ENCODE measurements at regions not wholly inside any gene's neighbourhood (a gene's known extent, or its start where the extent isn't known, plus 50 kb on each side); places are given as distances from the start of the nearest gene placed in this dataset.

DNA sequence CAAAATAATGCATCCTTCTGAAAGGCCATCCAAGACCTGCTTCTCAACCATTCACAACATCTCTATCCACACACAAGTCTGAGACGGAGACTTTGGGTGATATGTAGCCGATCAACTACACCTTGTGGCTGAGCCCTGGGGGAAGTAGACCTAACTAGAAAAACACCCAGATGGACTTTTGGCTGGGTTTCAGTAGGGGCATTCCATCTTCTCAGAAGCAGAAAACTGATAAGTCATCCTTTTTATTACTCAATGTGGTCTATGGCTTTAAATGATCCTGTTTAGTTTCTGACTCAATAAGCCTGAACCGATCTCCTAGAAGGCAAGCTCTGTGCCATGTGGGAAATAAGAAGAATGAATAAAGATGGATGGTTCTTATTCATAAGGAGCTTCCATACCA is 82.5 kb upstream of the AFF2 start:
- H3K9me3 Mint-ChIP-seq = no peaks in the 10 kb centered on the region
- H3K27me3 Mint-ChIP-seq = no peaks in the 10 kb centered on the region
- no peaks in the 10 kb centered on the region for H3K4me1 Mint-ChIP-seq
- H3K4me3 Mint-ChIP-seq = no peak overlapping the region
- CTCF ChIA-PET = no interaction called here
- no peak for DNase-seq
- H3K27ac Mint-ChIP-seq = no peak overlapping the region
- H3K36me3 Mint-ChIP-seq = no peaks in the 10 kb centered on the region

DNA sequence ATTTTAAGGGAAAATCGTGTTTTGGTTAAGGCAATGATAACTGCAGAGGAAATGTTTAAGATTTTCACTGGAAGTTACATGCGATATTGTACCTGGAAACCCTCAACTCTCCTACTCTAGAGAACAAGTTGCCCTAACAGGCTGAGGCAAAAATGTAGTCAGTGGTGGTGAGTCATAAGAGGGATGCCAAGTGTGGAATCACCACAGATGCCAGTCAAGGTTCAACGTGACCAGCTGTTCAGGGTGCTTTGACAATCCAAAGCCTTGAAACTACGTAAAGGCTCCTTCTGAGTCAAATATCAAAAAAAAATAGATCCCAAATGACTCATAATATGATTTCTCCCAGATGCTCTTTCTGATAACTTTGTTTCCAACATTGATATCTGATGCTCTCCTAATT is 77.9 kb upstream of the AFF2 start:
- Mint-ChIP-seq H3K36me3 (no peaks in the 10 kb centered on the region), H3K4me3 (no peak overlapping the region), H3K27ac (no peak overlapping the region), H3K27me3 (no peaks in the 10 kb centered on the region), H3K9me3 (no peaks in the 10 kb centered on the region), H3K4me1 (no peaks in the 10 kb centered on the region)
- CTCF ChIA-PET = no interaction called here
- DNase-seq = no peak

DNA sequence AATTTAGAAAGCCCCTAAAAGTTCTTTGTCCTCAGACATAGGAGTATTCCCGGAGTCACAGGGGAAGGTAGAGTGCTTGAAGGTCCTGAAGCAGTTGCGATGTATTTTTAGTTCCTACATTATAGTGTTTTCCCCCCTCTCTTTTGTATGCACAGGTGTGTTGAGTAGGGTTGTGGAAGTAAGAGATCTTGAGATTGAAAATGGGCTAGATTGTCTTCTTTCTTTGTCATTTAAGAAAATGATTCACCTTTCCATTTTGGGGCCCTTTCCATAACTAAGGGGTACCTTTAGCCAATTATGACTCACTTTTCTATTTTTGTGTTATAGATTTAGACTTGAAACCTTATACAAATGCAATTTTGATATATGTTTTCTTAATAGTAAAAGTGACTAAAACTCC is 75.8 kb upstream of the AFF2 start:
- Mint-ChIP-seq H3K27me3 (no peaks in the 10 kb centered on the region), H3K36me3 (no peaks in the 10 kb centered on the region)
- DNase-seq = no peak

DNA sequence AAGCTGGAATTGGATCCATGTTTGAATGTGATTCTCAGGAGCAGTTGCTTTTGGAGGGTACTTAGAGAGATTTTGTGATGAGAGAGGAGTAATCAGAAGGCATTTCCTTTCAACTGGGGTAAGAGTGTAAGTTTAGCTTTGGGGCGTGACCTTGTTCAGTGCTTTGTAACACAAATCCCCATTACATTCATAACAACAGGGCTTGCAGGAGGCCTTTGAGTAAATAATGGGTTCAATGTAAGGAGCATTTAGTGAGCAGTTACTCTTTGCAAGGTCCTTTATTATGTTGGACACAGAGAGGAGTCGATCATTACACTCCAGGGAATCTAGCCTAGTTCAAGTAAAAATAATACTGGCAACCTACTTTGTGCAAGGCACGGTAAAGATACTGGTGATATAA is 74.0 kb upstream of the AFF2 start:
- H3K9me3 Mint-ChIP-seq = no peaks in the 10 kb centered on the region
- CTCF ChIA-PET = no interaction called here
- no peaks in the 10 kb centered on the region for H3K36me3 Mint-ChIP-seq
- no peaks in the 10 kb centered on the region for H3K4me1 Mint-ChIP-seq
- DNase-seq = no peak
- H3K4me3 Mint-ChIP-seq = no peak overlapping the region
- no peak overlapping the region for H3K27ac Mint-ChIP-seq
- H3K27me3 Mint-ChIP-seq = no peaks in the 10 kb centered on the region

More for the DNA sequence above, 75.8 kb upstream of the AFF2 start:
- no peaks in the 10 kb centered on the region for H3K9me3 Mint-ChIP-seq
- no peaks in the 10 kb centered on the region for H3K4me1 Mint-ChIP-seq
- CTCF ChIA-PET = no interaction called here
- H3K4me3 Mint-ChIP-seq = no peak overlapping the region
- H3K27ac Mint-ChIP-seq = no peak overlapping the region

DNA sequence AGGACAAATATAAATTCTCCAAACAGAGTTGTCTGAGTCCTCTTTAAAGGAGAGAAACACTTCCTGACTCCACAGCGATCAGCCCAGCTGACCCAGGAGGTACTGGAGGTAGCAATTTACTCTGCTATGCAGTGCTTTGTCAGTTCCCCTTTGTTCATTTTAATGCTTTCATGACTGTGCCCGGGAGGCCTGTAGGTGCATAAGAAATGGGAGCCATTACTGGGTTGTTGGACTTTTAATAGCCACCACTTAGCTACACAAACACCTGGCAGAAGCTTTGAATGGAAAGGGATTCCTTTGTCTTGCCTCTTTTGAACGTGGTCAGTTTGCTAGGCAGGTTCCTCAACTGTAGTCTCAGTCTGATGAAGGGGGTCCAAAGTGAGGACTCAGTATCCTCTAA is 59.0 kb upstream of the AFF2 start:
- no peaks in the 10 kb centered on the region for H3K36me3 Mint-ChIP-seq
- no peak overlapping the region for H3K27ac Mint-ChIP-seq
- CTCF ChIA-PET = no interaction called here
- no peak overlapping the region for H3K4me3 Mint-ChIP-seq
- H3K4me1 Mint-ChIP-seq = no peaks in the 10 kb centered on the region
- H3K27me3 Mint-ChIP-seq = no peaks in the 10 kb centered on the region
- no peaks in the 10 kb centered on the region for H3K9me3 Mint-ChIP-seq
- no peak for DNase-seq

DNA sequence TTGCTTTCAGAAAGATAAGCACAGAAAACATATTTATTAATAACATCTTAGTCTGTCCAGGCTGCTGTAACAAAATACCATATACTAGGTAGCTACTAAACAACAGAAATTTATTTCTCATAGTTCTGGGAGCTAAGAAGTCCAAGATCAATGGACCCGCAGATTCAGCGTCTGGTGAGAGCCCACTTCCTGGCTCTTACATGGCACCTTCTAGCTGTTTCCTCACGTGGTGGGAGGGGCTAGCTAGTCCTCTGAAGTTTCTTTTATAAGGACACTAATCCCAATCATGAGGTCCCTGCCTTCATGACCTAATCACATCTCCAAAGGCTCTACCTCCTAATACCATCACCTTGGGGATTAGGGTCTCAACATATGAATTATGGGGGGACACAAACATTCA is 57.2 kb upstream of the AFF2 start:
- Mint-ChIP-seq H3K9me3 (no peaks in the 10 kb centered on the region), H3K4me3 (no peak overlapping the region), H3K27me3 (no peaks in the 10 kb centered on the region), H3K27ac (no peak overlapping the region), H3K36me3 (no peaks in the 10 kb centered on the region), H3K4me1 (no peaks in the 10 kb centered on the region)
- CTCF ChIA-PET = no interaction called here
- no peak for DNase-seq

DNA sequence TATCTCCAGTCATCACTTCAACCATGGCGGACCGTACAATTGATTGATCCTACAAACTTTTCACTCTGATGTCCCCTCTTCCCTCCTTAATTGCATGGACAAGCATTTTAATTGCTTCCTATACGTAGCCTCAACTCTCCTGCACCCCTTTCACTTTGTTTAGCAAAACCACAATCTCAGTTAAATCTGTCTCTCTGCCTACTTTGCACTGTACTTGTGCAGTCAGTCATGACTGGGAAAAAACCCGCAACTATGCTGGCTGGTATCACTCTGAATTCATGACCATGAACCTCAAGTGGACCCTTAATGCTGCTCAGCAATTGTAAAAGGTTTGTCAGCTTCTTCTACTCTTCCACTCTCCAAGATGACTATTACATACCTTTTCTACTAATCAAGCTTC is 51.7 kb upstream of the AFF2 start:
- H3K4me3 Mint-ChIP-seq = no peak overlapping the region
- no peak overlapping the region for H3K27ac Mint-ChIP-seq
- no peaks in the 10 kb centered on the region for H3K36me3 Mint-ChIP-seq
- no peaks in the 10 kb centered on the region for H3K9me3 Mint-ChIP-seq
- no peaks in the 10 kb centered on the region for H3K4me1 Mint-ChIP-seq
- DNase-seq = no peak
- CTCF ChIA-PET = no interaction called here
- no peaks in the 10 kb centered on the region for H3K27me3 Mint-ChIP-seq

All from activated naive CD4-positive, alpha-beta T cell treated with anti-CD3 and anti-CD28 coated beads, Interleukin-2, amount 10 ng/mL, durations not matched to agents 7 days and 5 days (primary cell).